OCI-LY1 (cell line): ENCODE measurements at regions not wholly inside any gene's neighbourhood (a gene's known extent, or its start where the extent isn't known, plus 50 kb on each side); places are given as distances from the start of the nearest gene placed in this dataset.
"Not testable (repeated sequence)": the region's sequence is repeated elsewhere in the genome, so short reads cannot be mapped to it uniquely, and the experiment has no call there.

Source experiments
- CTCF ChIP-seq: fragments of 200-600 bp; sonication (generic), shearing (Covaris generic); IDR thresholded peaks from 2 replicates; pipeline ENCODE4 v1.5.1; 2017; ENCODE audit warnings: mild to moderate bottlenecking, antibody characterized with exemption, low read length, moderate library complexity, mixed read lengths
- EZH2 ChIP-seq: fragments of 200-600 bp; sonication (generic), shearing (Covaris generic); IDR thresholded peaks from 2 replicates; pipeline ENCODE4 v1.8.0; 2017; ENCODE audit warnings: borderline replicate concordance, mixed run types, mild to moderate bottlenecking, antibody characterized with exemption, low read length, moderate library complexity, mixed read lengths

GRCh38 chr4:138352446-138352845 lies 110.3 kb upstream of the SLC7A11 start:
- TF ChIP-seq CTCF, EZH2: not testable (repeated sequence)
